Fibroblast of lung (primary cell): ENCODE measurements at regions not wholly inside any gene's neighbourhood (a gene's known extent, or its start where the extent isn't known, plus 50 kb on each side); places are given as distances from the start of the nearest gene placed in this dataset.

Experiments
- EZH2 ChIP-seq: IDR thresholded peaks from 2 replicates; pipeline ENCODE4 v1.5.1; 2012; ENCODE audit warnings: low read length, control low read depth, mild to moderate bottlenecking; ENCODE audit errors: missing control alignments
- TF ChIP-seq, protein P1 (sequence below), 2 donors: IDR thresholded peaks in 1 of 2; conservative IDR thresholded peaks in 1 of 2; 1 replicate in 1 of 2; 2 replicates in 1 of 2; pipeline ENCODE4 v1.5.1; 2011 to 2012; ENCODE audit warnings: low read length in 2 of 2, control low read depth in 1 of 2, inconsistent platforms in 1 of 2, low read depth in 1 of 2, mild to moderate bottlenecking in 1 of 2

DNA sequence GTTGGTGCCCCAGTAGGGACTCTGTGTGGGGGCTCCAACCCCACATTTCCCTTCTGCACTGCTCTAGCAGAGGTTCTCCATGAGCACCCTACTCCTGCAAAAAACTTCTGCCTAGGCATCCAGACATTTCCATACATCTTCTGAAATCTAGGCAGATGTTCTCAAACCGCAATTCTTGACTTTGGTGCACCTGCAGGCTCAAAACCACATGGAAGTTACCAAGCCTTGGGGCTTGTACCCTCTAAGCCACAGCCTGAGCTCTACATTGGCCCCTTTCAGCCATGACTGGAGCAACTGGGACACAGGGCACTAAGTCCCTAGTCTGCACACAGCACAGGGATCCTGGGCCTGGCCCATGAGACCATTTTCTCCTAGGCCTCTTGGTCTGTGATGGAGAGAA is 66.5 kb upstream of the VGLL3 start:
- no peak for TF ChIP-seq EZH2
- TF ChIP-seq, protein P1, sequence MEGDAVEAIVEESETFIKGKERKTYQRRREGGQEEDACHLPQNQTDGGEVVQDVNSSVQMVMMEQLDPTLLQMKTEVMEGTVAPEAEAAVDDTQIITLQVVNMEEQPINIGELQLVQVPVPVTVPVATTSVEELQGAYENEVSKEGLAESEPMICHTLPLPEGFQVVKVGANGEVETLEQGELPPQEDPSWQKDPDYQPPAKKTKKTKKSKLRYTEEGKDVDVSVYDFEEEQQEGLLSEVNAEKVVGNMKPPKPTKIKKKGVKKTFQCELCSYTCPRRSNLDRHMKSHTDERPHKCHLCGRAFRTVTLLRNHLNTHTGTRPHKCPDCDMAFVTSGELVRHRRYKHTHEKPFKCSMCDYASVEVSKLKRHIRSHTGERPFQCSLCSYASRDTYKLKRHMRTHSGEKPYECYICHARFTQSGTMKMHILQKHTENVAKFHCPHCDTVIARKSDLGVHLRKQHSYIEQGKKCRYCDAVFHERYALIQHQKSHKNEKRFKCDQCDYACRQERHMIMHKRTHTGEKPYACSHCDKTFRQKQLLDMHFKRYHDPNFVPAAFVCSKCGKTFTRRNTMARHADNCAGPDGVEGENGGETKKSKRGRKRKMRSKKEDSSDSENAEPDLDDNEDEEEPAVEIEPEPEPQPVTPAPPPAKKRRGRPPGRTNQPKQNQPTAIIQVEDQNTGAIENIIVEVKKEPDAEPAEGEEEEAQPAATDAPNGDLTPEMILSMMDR (conservative IDR thresholded peaks at IDR 0.05 in 1 of 2, IDR thresholded peaks at IDR 0.05 in 1 of 2; ENCODE audit: low read depth in 1 of 2, low read length in 2 of 2), result no peak
